Left hindlimb (tissue), 1 donor: ENCODE measurements at regions not wholly inside any gene's neighbourhood (a gene's known extent, or its start where the extent isn't known, plus 50 kb on each side); places are given as distances from the start of the nearest gene placed in this dataset.
"Not testable (repeated sequence)": the region's sequence is repeated elsewhere in the genome, so short reads cannot be mapped to it uniquely, and the experiment has no call there.

ENCODE experiments used
- DNase-seq: peaks from one replicate; pipeline ENCODE4 v3.0.0-alpha.2; 2018

GRCh38 chr15:79775821-79776220 lies 121.0 kb downstream of the MTHFS start:
- DNase-seq: no peak

DNA sequence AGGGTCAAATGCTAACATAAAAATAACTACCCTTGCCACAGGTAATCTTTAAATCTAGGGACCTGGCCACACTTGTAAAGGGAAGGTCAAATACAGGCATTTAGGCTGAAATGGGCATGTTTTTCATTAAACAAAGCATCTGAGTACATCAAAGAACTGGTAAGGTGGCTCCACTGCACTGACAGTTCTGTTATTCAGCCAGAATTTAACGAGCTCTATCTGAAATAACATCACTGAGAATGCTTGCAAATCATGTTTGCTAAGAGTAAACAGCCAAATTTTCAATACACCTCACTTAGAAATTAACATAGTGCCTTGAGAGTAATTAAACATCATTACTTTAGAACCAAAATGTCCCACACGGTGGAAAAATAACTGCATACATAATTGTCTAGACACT lies 118.9 kb downstream of the MTHFS start:
- DNase-seq: no peak

DNA sequence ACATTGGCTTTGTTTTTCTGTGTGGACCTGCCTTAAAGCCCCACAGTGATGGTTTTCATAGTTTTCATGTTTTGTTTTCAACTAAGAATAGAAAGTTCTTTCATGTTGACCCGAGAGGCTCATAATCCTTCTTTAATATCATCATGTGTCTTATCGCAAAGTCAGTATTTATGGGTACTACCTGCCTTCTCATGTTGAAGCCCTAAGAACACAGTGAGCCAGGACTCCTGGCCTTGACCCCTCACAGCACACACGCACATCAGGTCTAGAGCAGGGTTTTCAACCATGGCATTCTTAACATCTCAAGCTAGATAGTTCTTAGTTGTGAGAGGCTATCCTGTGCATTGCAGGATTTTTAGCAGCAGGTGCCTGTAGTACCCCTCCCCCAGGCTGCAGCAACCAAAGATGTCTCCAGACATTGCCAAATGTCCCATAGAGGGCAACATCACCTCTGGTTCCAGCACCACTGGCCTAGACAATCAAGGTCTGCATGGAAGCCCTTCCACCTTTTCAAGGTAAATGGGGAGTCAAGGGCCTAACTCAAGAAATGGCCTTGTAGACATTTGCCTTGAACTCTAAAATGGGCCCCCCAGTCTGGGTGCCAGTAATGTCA lies 118.3 kb downstream of the MTHFS start:
- DNase-seq: no peak

DNA sequence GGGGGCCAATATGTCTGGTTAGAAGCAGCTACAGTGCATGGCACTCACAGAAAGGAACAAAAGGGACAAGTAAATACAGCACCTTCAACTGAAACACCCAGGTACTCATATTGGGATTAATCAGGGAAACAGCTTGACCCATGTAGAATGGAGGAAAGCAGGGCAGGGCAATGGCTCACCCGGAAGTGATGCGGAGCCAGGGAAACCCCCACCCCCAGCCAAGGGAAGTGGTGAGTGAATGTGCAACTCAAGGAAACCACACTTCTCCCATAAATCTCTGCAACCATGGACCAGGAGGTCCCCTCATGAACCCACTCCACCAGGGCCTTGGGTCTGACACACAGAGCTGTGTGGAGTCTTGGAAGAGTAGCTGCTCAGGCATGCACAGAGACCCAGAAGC lies 117.1 kb downstream of the MTHFS start:
- DNase-seq: no peak

DNA sequence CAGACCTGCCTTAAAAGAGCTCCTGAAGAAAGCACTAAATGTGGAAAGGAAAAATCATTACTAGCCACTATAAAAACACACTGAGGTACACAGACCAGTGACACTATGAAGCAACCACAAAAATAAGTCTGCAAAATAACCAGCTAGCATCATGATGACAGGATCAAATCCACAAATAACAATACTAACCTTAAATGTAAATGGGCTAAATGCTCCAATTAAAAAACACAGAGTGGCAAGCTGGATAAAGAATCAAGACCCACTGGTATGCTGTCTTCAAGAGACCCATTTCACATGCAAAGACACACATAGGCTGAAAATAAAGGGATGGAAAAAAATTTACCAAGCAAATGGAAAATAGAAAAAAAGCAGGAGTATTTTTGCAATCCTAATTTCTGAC lies 114.5 kb downstream of the MTHFS start:
- not testable (repeated sequence) for DNase-seq
